Colonic mucosa (tissue), 4 donors: ENCODE measurements at regions not wholly inside any gene's neighbourhood (a gene's known extent, or its start where the extent isn't known, plus 50 kb on each side); places are given as distances from the start of the nearest gene placed in this dataset.

Experiments used
- DNase-seq: peaks from one replicate; pipeline ENCODE4 v3.0.0-alpha.2; 2020
- H3K27ac ChIP-seq: fragments of 200-600 bp; one replicate; pipeline ENCODE4 v1.8.0; 2021
- H3K27me3 ChIP-seq: fragments of 200-600 bp; one replicate; pipeline ENCODE4 v1.8.0; 2021
- H3K36me3 ChIP-seq: fragments of 200-600 bp; one replicate; pipeline ENCODE4 v1.8.0; 2021
- H3K4me1 ChIP-seq: fragments of 200-600 bp; one replicate; pipeline ENCODE4 v1.8.0; 2021; ENCODE audit warnings: mild to moderate bottlenecking
- H3K4me3 ChIP-seq: fragments of 200-600 bp; one replicate; pipeline ENCODE4 v1.8.0; 2021
- H3K9ac ChIP-seq, 2 donors: one replicate each; pipeline ENCODE4 v1.7.0; 2013; ENCODE audit warnings: control low read depth in 2 of 2, low read depth in 2 of 2, low read length in 2 of 2
- H3K9me3 ChIP-seq: fragments of 200-600 bp; one replicate; pipeline ENCODE4 v1.8.0; 2021
- intact Hi-C: fragments of 100-400 bp; cut with DNase I; formaldehyde crosslinking; loops from one replicate; pipeline ENCODE4 v1.14.1; 2022
- TF ChIP-seq, protein P1 (sequence below): fragments of 200-600 bp; IDR thresholded peaks from one replicate; pipeline ENCODE4 v1.8.0; 2022; ENCODE audit warnings: antibody characterized with exemption, mild to moderate bottlenecking
- donor health status: healthy.
- donor health status: DM: no; HTN: no; CAD: no.
- donor health status: DM: no; HTN: no; CAD: no.

DNA sequence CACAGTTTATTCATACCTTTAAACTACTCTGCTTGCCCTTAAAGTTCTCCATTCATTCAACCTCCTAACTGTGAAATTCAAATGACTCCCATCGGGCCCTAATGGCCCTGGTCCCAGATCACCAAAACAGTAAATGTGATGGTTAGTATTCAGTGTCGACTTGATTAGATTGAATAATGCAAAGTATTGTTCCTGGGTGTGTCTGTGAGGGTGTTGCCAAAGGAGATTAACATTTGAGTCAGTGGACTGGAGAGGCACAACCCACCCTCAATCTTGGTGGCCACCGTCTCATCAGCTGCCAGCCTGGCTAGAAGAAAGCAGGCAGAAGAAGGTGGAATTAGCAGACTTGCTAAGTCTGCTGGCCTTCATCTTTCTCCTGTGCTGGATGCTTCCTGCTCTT is 80.1 kb upstream of the PLXNA4 start:
- Histone ChIP-seq H3K36me3 (no peaks in the 10 kb centered on the region), H3K27me3 (no peaks in the 10 kb centered on the region), H3K4me3 (no peak overlapping the region), H3K4me1 (no peaks in the 10 kb centered on the region), H3K9me3 (no peaks in the 10 kb centered on the region), H3K27ac (no peak overlapping the region), H3K9ac (no peak overlapping the region)
- intact Hi-C loops, result no loop called here
- TF ChIP-seq, protein P1, sequence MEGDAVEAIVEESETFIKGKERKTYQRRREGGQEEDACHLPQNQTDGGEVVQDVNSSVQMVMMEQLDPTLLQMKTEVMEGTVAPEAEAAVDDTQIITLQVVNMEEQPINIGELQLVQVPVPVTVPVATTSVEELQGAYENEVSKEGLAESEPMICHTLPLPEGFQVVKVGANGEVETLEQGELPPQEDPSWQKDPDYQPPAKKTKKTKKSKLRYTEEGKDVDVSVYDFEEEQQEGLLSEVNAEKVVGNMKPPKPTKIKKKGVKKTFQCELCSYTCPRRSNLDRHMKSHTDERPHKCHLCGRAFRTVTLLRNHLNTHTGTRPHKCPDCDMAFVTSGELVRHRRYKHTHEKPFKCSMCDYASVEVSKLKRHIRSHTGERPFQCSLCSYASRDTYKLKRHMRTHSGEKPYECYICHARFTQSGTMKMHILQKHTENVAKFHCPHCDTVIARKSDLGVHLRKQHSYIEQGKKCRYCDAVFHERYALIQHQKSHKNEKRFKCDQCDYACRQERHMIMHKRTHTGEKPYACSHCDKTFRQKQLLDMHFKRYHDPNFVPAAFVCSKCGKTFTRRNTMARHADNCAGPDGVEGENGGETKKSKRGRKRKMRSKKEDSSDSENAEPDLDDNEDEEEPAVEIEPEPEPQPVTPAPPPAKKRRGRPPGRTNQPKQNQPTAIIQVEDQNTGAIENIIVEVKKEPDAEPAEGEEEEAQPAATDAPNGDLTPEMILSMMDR, result no peak
- DNase-seq, result no peak

GRCh38 chr7:132655131-132655727 is 79.0 kb upstream of the PLXNA4 start:
- intact Hi-C loops, result no loop called here
- TF ChIP-seq, protein P1, result no peak
- peak; percentile 21 for DNase-seq
- Histone ChIP-seq H3K27me3 (no peaks in the 10 kb centered on the region), H3K36me3 (no peaks in the 10 kb centered on the region), H3K9ac (no peak overlapping the region), H3K4me3 (no peak overlapping the region), H3K4me1 (no peaks in the 10 kb centered on the region), H3K9me3 (no peaks in the 10 kb centered on the region), H3K27ac (no peak overlapping the region)

- H3K9ac ChIP-seq, result no peak overlapping the region
- intact Hi-C loops, result no loop called here
- H3K4me3 ChIP-seq, result no peak overlapping the region
- no peaks in the 10 kb centered on the region for H3K9me3 ChIP-seq
- TF ChIP-seq, protein P1, result no peak
- no peak for DNase-seq
- no peaks in the 10 kb centered on the region for H3K36me3 ChIP-seq
- no peak overlapping the region for H3K27ac ChIP-seq
- H3K4me1 ChIP-seq, result no peaks in the 10 kb centered on the region
- no peaks in the 10 kb centered on the region for H3K27me3 ChIP-seq
Observed at GRCh38 chr7:132654150-132654549, 77.9 kb upstream of the PLXNA4 start.

GRCh38 chr7:132653366-132653930 is 77.2 kb upstream of the PLXNA4 start:
- no peak overlapping the region for H3K27ac ChIP-seq
- H3K9me3 ChIP-seq, result no peaks in the 10 kb centered on the region
- intact Hi-C loops, result no loop called here
- TF ChIP-seq, protein P1, result no peak
- H3K4me3 ChIP-seq, result no peak overlapping the region
- H3K27me3 ChIP-seq, result no peaks in the 10 kb centered on the region
- no peaks in the 10 kb centered on the region for H3K36me3 ChIP-seq
- no peak for DNase-seq
- H3K4me1 ChIP-seq, result no peaks in the 10 kb centered on the region
- no peak overlapping the region for H3K9ac ChIP-seq

- Histone ChIP-seq H3K4me3 (no peak overlapping the region), H3K27me3 (no peaks in the 10 kb centered on the region), H3K36me3 (no peaks in the 10 kb centered on the region), H3K4me1 (no peaks in the 10 kb centered on the region), H3K9ac (no peak overlapping the region), H3K9me3 (no peaks in the 10 kb centered on the region), H3K27ac (no peak overlapping the region)
- TF ChIP-seq, protein P1, result no peak
- no peak for DNase-seq
- intact Hi-C loops, result no loop called here
Observed at GRCh38 chr7:132652507-132652906, 76.2 kb upstream of the PLXNA4 start.
